ENCODE measurements at regions not wholly inside any gene's neighbourhood (a gene's known extent, or its start where the extent isn't known, plus 50 kb on each side); places are given as distances from the start of the nearest gene placed in this dataset.

DNA sequence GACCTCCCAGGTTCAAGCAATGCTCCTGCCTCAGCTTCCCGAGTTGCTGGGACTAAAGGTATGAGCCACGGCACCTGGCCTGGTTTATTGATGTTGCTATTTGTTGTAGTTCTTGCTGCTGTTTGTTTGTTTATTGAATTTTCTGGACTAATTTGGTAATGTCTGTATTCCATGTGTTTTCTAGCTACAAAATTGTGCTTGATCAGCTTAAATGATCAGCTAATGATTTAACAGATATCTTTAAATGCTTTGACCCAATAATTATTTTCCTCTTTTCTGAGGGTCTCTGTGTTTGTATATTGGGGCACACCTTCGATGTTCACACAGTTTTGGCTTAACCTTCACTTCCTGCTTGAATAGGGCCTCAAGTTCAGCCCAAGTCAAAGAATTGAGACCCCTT lies 488.1 kb upstream of the HTR2C start:
- TF ChIP-seq EZH2 (IDR thresholded peaks at IDR 0.05; ENCODE audit: low read depth, unreplicated experiment) (no peak), POLR2AphosphoS5 (IDR thresholded peaks at IDR 0.05; ENCODE audit: low read depth) (no peak), EZH2phosphoT487 (IDR thresholded peaks at IDR 0.05; ENCODE audit: unreplicated experiment) (no peak), CREB1 (CRISPR knock-in tag; IDR thresholded peaks at IDR 0.05; ENCODE audit: low read depth) (no peak), JUNB (IDR thresholded peaks at IDR 0.05; ENCODE audit: unreplicated experiment) (no peak), ZNF331 (CRISPR knock-in tag; IDR thresholded peaks at IDR 0.05; ENCODE audit: low read depth) (no peak), STAT1 (IDR thresholded peaks at IDR 0.05; ENCODE audit: unreplicated experiment) (no peak), NANOG (IDR thresholded peaks at IDR 0.05; ENCODE audit: borderline replicate concordance) (no peak)
- TF ChIP-seq, protein P1, sequence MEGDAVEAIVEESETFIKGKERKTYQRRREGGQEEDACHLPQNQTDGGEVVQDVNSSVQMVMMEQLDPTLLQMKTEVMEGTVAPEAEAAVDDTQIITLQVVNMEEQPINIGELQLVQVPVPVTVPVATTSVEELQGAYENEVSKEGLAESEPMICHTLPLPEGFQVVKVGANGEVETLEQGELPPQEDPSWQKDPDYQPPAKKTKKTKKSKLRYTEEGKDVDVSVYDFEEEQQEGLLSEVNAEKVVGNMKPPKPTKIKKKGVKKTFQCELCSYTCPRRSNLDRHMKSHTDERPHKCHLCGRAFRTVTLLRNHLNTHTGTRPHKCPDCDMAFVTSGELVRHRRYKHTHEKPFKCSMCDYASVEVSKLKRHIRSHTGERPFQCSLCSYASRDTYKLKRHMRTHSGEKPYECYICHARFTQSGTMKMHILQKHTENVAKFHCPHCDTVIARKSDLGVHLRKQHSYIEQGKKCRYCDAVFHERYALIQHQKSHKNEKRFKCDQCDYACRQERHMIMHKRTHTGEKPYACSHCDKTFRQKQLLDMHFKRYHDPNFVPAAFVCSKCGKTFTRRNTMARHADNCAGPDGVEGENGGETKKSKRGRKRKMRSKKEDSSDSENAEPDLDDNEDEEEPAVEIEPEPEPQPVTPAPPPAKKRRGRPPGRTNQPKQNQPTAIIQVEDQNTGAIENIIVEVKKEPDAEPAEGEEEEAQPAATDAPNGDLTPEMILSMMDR (conservative IDR thresholded peaks at IDR 0.05; ENCODE audit: low read depth in 2 of 2), result no peak
- TF ChIP-seq, protein P2, sequence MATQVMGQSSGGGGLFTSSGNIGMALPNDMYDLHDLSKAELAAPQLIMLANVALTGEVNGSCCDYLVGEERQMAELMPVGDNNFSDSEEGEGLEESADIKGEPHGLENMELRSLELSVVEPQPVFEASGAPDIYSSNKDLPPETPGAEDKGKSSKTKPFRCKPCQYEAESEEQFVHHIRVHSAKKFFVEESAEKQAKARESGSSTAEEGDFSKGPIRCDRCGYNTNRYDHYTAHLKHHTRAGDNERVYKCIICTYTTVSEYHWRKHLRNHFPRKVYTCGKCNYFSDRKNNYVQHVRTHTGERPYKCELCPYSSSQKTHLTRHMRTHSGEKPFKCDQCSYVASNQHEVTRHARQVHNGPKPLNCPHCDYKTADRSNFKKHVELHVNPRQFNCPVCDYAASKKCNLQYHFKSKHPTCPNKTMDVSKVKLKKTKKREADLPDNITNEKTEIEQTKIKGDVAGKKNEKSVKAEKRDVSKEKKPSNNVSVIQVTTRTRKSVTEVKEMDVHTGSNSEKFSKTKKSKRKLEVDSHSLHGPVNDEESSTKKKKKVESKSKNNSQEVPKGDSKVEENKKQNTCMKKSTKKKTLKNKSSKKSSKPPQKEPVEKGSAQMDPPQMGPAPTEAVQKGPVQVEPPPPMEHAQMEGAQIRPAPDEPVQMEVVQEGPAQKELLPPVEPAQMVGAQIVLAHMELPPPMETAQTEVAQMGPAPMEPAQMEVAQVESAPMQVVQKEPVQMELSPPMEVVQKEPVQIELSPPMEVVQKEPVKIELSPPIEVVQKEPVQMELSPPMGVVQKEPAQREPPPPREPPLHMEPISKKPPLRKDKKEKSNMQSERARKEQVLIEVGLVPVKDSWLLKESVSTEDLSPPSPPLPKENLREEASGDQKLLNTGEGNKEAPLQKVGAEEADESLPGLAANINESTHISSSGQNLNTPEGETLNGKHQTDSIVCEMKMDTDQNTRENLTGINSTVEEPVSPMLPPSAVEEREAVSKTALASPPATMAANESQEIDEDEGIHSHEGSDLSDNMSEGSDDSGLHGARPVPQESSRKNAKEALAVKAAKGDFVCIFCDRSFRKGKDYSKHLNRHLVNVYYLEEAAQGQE (IDR thresholded peaks at IDR 0.05; ENCODE audit: unreplicated experiment), result no peak
- TF ChIP-seq, protein P3, sequence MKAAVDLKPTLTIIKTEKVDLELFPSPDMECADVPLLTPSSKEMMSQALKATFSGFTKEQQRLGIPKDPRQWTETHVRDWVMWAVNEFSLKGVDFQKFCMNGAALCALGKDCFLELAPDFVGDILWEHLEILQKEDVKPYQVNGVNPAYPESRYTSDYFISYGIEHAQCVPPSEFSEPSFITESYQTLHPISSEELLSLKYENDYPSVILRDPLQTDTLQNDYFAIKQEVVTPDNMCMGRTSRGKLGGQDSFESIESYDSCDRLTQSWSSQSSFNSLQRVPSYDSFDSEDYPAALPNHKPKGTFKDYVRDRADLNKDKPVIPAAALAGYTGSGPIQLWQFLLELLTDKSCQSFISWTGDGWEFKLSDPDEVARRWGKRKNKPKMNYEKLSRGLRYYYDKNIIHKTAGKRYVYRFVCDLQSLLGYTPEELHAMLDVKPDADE (IDR thresholded peaks at IDR 0.05), result no peak

Data from GM23338 (cell line).